ENCODE measurements at regions not wholly inside any gene's neighbourhood (a gene's known extent, or its start where the extent isn't known, plus 50 kb on each side); places are given as distances from the start of the nearest gene placed in this dataset.

- ChIA-PET CTCF (no interaction called here), POLR2A (no interaction called here)
- Histone ChIP-seq H3K4me3 (ENCODE audit: low read depth, low read length) (no peak overlapping the region), H3K36me3 (ENCODE audit: control insufficient read depth in 2 of 2, insufficient read depth in 1 of 2, low read length in 2 of 2) (no peaks in the 10 kb centered on the region), H3K9me3 (ENCODE audit: control insufficient read depth, insufficient read depth, low read depth, low read length) (no peaks in the 10 kb centered on the region), H3K27ac (ENCODE audit: extremely low read depth, low read depth, low read length) (no peak overlapping the region), H3K4me1 (ENCODE audit: control insufficient read depth, insufficient read depth, low read length) (no peaks in the 10 kb centered on the region)
- TF ChIP-seq ZNF350 (tag by site-specific recombination; IDR thresholded peaks at IDR 0.05) (no peak), ZNF423 (tag by site-specific recombination; IDR thresholded peaks at IDR 0.05) (no peak), ZNF341 (tag by site-specific recombination; IDR thresholded peaks at IDR 0.05; ENCODE audit: low read depth) (no peak), REST (tag by site-specific recombination; IDR thresholded peaks at IDR 0.05) (no peak)
These were observed 157.8 kb upstream of the PRR16 start for GRCh38 chr5:120306303-120306702.

- H3K9me3 ChIP-seq (ENCODE audit: control insufficient read depth, insufficient read depth, low read depth, low read length) = no peaks in the 10 kb centered on the region
- no peaks in the 10 kb centered on the region for H3K4me1 ChIP-seq (ENCODE audit: control insufficient read depth, insufficient read depth, low read length)
- no peak for TF ChIP-seq ZNF843 (tag by site-specific recombination; IDR thresholded peaks at IDR 0.05)
- TF ChIP-seq ATF2 (tag by site-specific recombination; IDR thresholded peaks at IDR 0.05; ENCODE audit: low read depth) = no peak
- no peak for TF ChIP-seq ZNF544 (tag by site-specific recombination; IDR thresholded peaks at IDR 0.05)
- no peak for TF ChIP-seq ZNF660 (tag by site-specific recombination; IDR thresholded peaks at IDR 0.05)
- no peak for TF ChIP-seq ZNF26 (tag by site-specific recombination; IDR thresholded peaks at IDR 0.05)
- no peak for TF ChIP-seq ZNF121 (tag by site-specific recombination; IDR thresholded peaks at IDR 0.05)
- TF ChIP-seq ZNF362 (tag by site-specific recombination; IDR thresholded peaks at IDR 0.05) = no peak
- no peak for TF ChIP-seq ZNF501 (tag by site-specific recombination; IDR thresholded peaks at IDR 0.05)
- TF ChIP-seq OVOL3 (tag by site-specific recombination; IDR thresholded peaks at IDR 0.05) = no peak
- no peak for TF ChIP-seq YY1 (tag by site-specific recombination; IDR thresholded peaks at IDR 0.05)
- TF ChIP-seq ZNF837 (tag by site-specific recombination; IDR thresholded peaks at IDR 0.05) = no peak
- POLR2A ChIA-PET = no interaction called here
- H3K36me3 ChIP-seq (ENCODE audit: control insufficient read depth in 2 of 2, insufficient read depth in 1 of 2, low read length in 2 of 2) = no peaks in the 10 kb centered on the region
- CTCF ChIA-PET = interaction anchor here (0.6 kb wide), 1 partner anchor 844 kb away, joined by 3 read pairs; no protein-coding TSS in a partner anchor
- H3K27ac ChIP-seq (ENCODE audit: extremely low read depth, low read depth, low read length) = no peak overlapping the region
- no peak overlapping the region for H3K4me3 ChIP-seq (ENCODE audit: low read depth, low read length)
These were observed 149.9 kb upstream of the PRR16 start for GRCh38 chr5:120314191-120314590.

GRCh38 chr5:120320626-120321025 is 143.5 kb upstream of the PRR16 start:
- ChIA-PET CTCF (no interaction called here), POLR2A (no interaction called here)
- TF ChIP-seq BCL11B (tag by site-specific recombination; IDR thresholded peaks at IDR 0.05; ENCODE audit: low read depth) = no peak
- no peak overlapping the region for H3K27ac ChIP-seq (ENCODE audit: extremely low read depth, low read depth, low read length)
- no peaks in the 10 kb centered on the region for H3K9me3 ChIP-seq (ENCODE audit: control insufficient read depth, insufficient read depth, low read depth, low read length)
- H3K36me3 ChIP-seq (ENCODE audit: control insufficient read depth in 2 of 2, insufficient read depth in 1 of 2, low read length in 2 of 2) = no peaks in the 10 kb centered on the region
- no peaks in the 10 kb centered on the region for H3K4me1 ChIP-seq (ENCODE audit: control insufficient read depth, insufficient read depth, low read length)
- no peak overlapping the region for H3K4me3 ChIP-seq (ENCODE audit: low read depth, low read length)

Measured in HEK293 (cell line).